AG08396 (cell line): ENCODE measurements at regions not wholly inside any gene's neighbourhood (a gene's known extent, or its start where the extent isn't known, plus 50 kb on each side); places are given as distances from the start of the nearest gene placed in this dataset.
"Not testable (repeated sequence)": the region's sequence is repeated elsewhere in the genome, so short reads cannot be mapped to it uniquely, and the experiment has no call there.

ENCODE experiments used
- DNase-seq: peaks from one replicate; pipeline ENCODE4 v3.0.0; 2012; ENCODE audit warnings: low spot score, mixed read lengths

GRCh38 chr10:11667756-11668155 lies 56.3 kb upstream of the USP6NL start:
- DNase-seq: no peak

DNA sequence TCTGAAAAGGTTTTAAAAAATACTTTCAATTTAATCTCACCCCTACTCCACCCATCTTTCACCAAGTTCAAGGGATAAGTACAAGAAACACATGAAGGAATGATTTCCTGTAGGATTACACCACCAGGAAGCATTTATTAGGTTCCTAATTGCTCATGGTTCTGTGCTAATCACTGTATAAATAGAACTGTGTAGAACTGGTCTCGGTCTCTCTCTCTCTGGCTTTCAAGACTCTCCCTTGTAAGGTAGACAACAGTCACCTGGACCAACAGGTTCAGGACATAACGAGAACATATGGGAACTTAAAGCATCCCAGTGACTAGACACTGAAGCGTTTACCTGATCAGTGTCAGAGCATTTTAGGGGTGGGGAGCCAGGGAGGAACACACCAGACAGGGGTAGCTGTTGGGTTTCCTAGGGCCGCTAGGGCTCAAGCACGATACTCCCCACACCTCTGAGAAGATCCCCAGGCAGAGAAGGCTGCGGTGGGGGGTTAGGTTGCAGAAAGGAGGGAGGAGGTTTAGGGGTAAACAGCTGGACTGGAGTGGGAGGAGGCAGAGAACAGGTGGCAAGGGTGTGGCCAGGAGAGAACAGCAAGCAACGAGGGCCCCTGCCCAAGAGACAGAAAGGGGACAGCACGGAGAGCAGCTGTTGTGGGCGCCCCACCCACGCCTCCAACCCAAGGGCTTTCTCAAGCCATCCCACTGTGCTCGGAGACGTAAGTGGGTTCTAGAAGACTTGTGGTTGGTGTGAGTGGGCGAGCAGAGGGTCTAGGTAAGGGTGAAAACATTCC lies 52.5 kb upstream of the USP6NL start:
- DNase-seq: no peak

- DNase-seq: not testable (repeated sequence)
Observed at GRCh38 chr10:11663126-11663515, 51.7 kb upstream of the USP6NL start.

DNA sequence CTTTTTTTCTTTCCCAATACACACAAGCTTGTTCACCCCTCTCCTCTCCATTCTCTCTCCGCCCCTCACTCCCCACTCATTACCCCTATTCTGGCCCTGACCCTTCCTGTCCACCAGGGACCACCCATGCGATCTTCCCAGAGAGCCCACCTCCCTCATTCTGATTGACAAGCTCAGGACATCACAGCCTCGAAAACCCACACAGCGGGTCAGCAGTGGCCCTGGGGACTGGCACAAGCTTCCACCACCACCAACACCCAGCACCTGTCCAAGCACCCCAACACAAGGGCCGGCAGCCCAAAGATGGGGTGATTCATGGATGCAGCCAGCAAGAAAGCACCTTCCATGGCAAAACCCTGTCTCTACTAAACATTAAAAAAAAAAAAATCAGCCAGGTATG lies 50.0 kb upstream of the USP6NL start:
- DNase-seq: no peak
